Hepatocyte (in vitro differentiated cells): ENCODE measurements at regions not wholly inside any gene's neighbourhood (a gene's known extent, or its start where the extent isn't known, plus 50 kb on each side); places are given as distances from the start of the nearest gene placed in this dataset.

Source experiments
- DNase-seq: peaks from one replicate; pipeline ENCODE4 v3.0.0-alpha.2; 2016; ENCODE audit warnings: low spot score
- H2AFZ ChIP-seq: fragments of 200-600 bp; sonication (generic); 2 replicates; pipeline ENCODE4 v1.6.0; 2016; ENCODE audit warnings: antibody characterized with exemption, mild to moderate bottlenecking
- H3K27ac ChIP-seq: fragments of 200-600 bp; sonication (generic); 2 replicates; pipeline ENCODE4 v1.5.1; 2016; ENCODE audit warnings: mild to moderate bottlenecking
- H3K27me3 ChIP-seq: fragments of 200-600 bp; sonication (generic); 2 replicates; pipeline ENCODE4 v1.6.1; 2016
- H3K36me3 ChIP-seq: fragments of 200-600 bp; sonication (generic); replicated peaks from 2 replicates; pipeline ENCODE4 v1.5.1; 2016; ENCODE audit warnings: low read depth; ENCODE audit not compliant: insufficient read depth
- H3K4me1 ChIP-seq: fragments of 200-600 bp; sonication (generic); 2 replicates; pipeline ENCODE4 v1.5.1; 2016; ENCODE audit warnings: mild to moderate bottlenecking, moderate library complexity; ENCODE audit not compliant: insufficient read depth
- H3K4me2 ChIP-seq: fragments of 200-600 bp; sonication (generic); 2 replicates; pipeline ENCODE4 v1.6.0; 2016
- H3K4me3 ChIP-seq: fragments of 200-600 bp; sonication (generic); 2 replicates; pipeline ENCODE4 v1.5.1; 2016; ENCODE audit warnings: mild to moderate bottlenecking
- H3K79me2 ChIP-seq: fragments of 200-600 bp; sonication (generic); 2 replicates; pipeline ENCODE4 v1.6.0; 2017; ENCODE audit warnings: mild to moderate bottlenecking
- H3K9me2 ChIP-seq: fragments of 200-600 bp; sonication (generic); replicated peaks from 2 replicates; pipeline ENCODE4 v1.6.0; 2017; ENCODE audit warnings: mild to moderate bottlenecking; ENCODE audit not compliant: insufficient read depth
- H3K9me3 ChIP-seq: fragments of 200-600 bp; sonication (generic); 2 replicates; pipeline ENCODE4 v1.5.1; 2016; ENCODE audit warnings: low read depth, mild to moderate bottlenecking
- H4K20me1 ChIP-seq: fragments of 200-600 bp; sonication (generic); 2 replicates; pipeline ENCODE4 v1.6.0; 2016; ENCODE audit warnings: mild to moderate bottlenecking; ENCODE audit not compliant: insufficient read depth, poor library complexity, severe bottlenecking
- EZH2 ChIP-seq: fragments of 200-600 bp; sonication (generic); IDR thresholded peaks from 2 replicates; pipeline ENCODE4 v1.6.1; 2016; ENCODE audit warnings: antibody characterized with exemption, mild to moderate bottlenecking, borderline replicate concordance
- EZH2phosphoT487 ChIP-seq: fragments of 200-600 bp; sonication (generic); IDR thresholded peaks from one replicate; pipeline ENCODE4 v1.6.1; 2018; ENCODE audit warnings: antibody characterized with exemption, mild to moderate bottlenecking, low read depth, moderate library complexity; ENCODE audit not compliant: unreplicated experiment, severe bottlenecking
- WGBS: methylation state at CpG from one replicate; pipeline ENCODE4 v1.1.6; 2016; ENCODE audit warnings: low lambda C conversion rate; ENCODE audit errors: missing lambda C conversion rate; 5-methylcytosine and 5-hydroxymethylcytosine counted together
- TF ChIP-seq, protein P1 (sequence below): fragments of 200-600 bp; sonication (generic); IDR thresholded peaks from 2 replicates; pipeline ENCODE4 v1.5.1; 2016; ENCODE audit warnings: antibody characterized with exemption, mild to moderate bottlenecking; ENCODE audit not compliant: poor library complexity

DNA sequence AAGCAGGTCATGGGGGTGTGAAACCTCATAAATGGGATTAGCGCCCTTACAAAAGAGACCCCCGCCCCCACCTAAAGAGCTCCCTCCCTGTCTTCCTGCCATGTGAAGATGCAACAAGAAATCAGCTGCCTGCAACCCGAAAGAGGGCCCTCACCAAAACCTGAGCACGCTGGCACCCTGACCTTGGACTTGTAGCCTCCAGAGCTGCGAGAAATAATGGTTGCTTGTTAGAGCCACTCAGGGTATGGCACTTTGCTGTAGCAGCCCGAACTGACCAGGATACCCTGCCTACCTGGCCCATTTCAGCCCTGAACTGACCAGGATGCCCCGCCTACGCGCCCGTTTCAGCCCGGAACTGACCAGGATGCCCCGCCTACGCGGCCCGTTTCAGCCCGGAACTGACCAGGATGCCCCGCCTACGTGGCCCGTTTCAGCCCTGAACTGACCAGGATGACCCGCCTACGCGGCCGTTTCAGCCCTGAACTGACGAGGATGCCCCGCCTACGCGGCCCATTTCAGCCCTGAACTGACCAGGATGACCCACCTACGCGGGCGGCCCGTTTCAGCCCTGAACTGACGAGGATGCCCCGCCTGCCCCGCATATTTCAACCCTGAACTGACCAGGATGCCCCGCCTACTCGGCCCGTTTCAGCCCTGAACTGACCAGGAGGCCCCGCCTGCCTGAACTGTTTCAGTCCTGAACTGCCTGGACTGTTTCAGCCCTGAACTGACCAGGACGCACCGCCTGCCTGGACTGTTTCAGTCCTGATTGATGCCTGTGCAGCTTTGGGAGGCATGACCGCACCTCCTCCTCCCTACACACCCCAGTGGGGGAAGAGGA, 120.0 kb downstream of the UQCRFS1 start:
- WGBS: 94% methylated on average over 41 of the region's 41 CpGs
- Histone ChIP-seq H3K4me3 (no peak overlapping the region), H3K36me3 (no peaks in the 10 kb centered on the region), H3K79me2 (no peaks in the 10 kb centered on the region), H3K27ac (no peak overlapping the region), H3K9me2 (no peaks in the 10 kb centered on the region), H3K27me3 (no peaks in the 10 kb centered on the region), H3K4me2 (no peak overlapping the region), H3K9me3 (no peaks in the 10 kb centered on the region), H4K20me1 (no peaks in the 10 kb centered on the region), H3K4me1 (peaks cover 5% of the 10 kb centered on the region), H2AFZ (no peak overlapping the region)
- TF ChIP-seq EZH2 (no peak), EZH2phosphoT487 (no peak)
- TF ChIP-seq, protein P1, sequence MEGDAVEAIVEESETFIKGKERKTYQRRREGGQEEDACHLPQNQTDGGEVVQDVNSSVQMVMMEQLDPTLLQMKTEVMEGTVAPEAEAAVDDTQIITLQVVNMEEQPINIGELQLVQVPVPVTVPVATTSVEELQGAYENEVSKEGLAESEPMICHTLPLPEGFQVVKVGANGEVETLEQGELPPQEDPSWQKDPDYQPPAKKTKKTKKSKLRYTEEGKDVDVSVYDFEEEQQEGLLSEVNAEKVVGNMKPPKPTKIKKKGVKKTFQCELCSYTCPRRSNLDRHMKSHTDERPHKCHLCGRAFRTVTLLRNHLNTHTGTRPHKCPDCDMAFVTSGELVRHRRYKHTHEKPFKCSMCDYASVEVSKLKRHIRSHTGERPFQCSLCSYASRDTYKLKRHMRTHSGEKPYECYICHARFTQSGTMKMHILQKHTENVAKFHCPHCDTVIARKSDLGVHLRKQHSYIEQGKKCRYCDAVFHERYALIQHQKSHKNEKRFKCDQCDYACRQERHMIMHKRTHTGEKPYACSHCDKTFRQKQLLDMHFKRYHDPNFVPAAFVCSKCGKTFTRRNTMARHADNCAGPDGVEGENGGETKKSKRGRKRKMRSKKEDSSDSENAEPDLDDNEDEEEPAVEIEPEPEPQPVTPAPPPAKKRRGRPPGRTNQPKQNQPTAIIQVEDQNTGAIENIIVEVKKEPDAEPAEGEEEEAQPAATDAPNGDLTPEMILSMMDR: no peak
- no peak for DNase-seq

- WGBS: 28% methylated on average over 7 of the region's 7 CpGs
- no peak for DNase-seq
- no peak overlapping the region for H2AFZ ChIP-seq
- peaks cover 6% of the 10 kb centered on the region for H3K4me1 ChIP-seq
- no peaks in the 10 kb centered on the region for H3K36me3 ChIP-seq
- no peaks in the 10 kb centered on the region for H4K20me1 ChIP-seq
- H3K27ac ChIP-seq: peak overlapping the region; percentile 28
- no peaks in the 10 kb centered on the region for H3K27me3 ChIP-seq
- TF ChIP-seq, protein P1: no peak
- H3K9me3 ChIP-seq: no peaks in the 10 kb centered on the region
- H3K79me2 ChIP-seq: no peaks in the 10 kb centered on the region
- no peak overlapping the region for H3K4me3 ChIP-seq
- H3K9me2 ChIP-seq: no peaks in the 10 kb centered on the region
- H3K4me2 ChIP-seq: peak overlapping the region; percentile 1
These were observed 122.0 kb downstream of the UQCRFS1 start for GRCh38 chr19:29090783-29091526.

DNA sequence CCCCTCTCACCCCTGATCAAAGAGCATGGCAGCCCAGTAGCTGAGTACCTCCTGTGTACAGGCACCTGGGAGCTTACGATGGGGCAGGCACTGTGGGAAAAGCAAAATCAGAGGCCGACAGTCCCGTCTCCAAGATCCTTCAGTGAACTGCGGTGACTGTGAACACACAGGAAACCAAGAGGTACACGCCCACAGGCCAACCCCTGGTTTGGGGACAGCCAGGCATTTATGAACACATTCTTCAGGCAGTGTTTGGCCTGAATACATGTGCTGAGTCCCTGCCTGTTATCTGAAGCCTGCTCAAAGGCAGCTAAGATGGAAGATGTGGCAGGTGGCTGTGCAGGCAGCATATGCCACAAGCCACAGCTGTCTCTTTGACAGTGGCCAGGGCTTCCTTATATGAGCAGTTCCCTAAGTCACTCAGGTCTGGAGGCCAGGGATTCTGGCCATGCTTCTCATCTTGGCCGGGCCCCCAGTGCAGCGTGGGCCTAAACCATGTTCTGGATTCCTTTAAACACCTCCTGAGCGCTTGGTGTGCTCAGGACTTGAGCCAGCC, 123.6 kb downstream of the UQCRFS1 start:
- H3K27me3 ChIP-seq: no peaks in the 10 kb centered on the region
- H3K27ac ChIP-seq: no peak overlapping the region
- H3K4me2 ChIP-seq: no peak overlapping the region
- TF ChIP-seq, protein P1: no peak
- TF ChIP-seq EZH2phosphoT487: no peak
- no peak for TF ChIP-seq EZH2
- no peaks in the 10 kb centered on the region for H3K79me2 ChIP-seq
- no peaks in the 10 kb centered on the region for H3K9me2 ChIP-seq
- no peaks in the 10 kb centered on the region for H3K36me3 ChIP-seq
- 94% methylated on average over 8 of the region's 8 CpGs for WGBS
- H3K4me3 ChIP-seq: no peak overlapping the region
- H3K4me1 ChIP-seq: peaks cover 8% of the 10 kb centered on the region
- no peak overlapping the region for H2AFZ ChIP-seq
- no peaks in the 10 kb centered on the region for H3K9me3 ChIP-seq
- H4K20me1 ChIP-seq: no peaks in the 10 kb centered on the region
- DNase-seq: no peak
